SU-DHL-6 (cell line): ENCODE measurements at regions not wholly inside any gene's neighbourhood (a gene's known extent, or its start where the extent isn't known, plus 50 kb on each side); places are given as distances from the start of the nearest gene placed in this dataset.

Experiments
- H2AFZ ChIP-seq: fragments of 200-600 bp; sonication (generic); 2 replicates; pipeline ENCODE4 v1.6.1; 2014; ENCODE audit warnings: low read depth, mild to moderate bottlenecking, moderate library complexity, mixed read lengths, antibody characterized with exemption, low read length; ENCODE audit not compliant: severe bottlenecking
- H3F3A ChIP-seq: fragments of 200-600 bp; shearing (Covaris generic); 2 replicates; pipeline ENCODE4 v1.6.0; 2016; ENCODE audit warnings: antibody characterized with exemption, mild to moderate bottlenecking; ENCODE audit not compliant: insufficient read depth
- H3K27ac ChIP-seq: fragments of 200-600 bp; sonication (generic); 2 replicates; pipeline ENCODE4 v1.5.1; 2016; ENCODE audit warnings: low read depth, mild to moderate bottlenecking, low read length, moderate library complexity, mixed read lengths
- H3K27me3 ChIP-seq: fragments of 200-600 bp; sonication (generic), shearing (Covaris generic); 2 replicates; pipeline ENCODE4 v1.6.0; 2014; ENCODE audit warnings: mild to moderate bottlenecking, low read length
- H3K36me3 ChIP-seq: fragments of 200-600 bp; sonication (generic); 2 replicates; pipeline ENCODE4 v1.6.1; 2014; ENCODE audit warnings: mild to moderate bottlenecking, low read length, mixed read lengths
- H3K4me2 ChIP-seq: fragments of 300-600, 200-600 bp; shearing (Covaris generic), sonication (generic); 2 replicates; pipeline ENCODE4 v1.6.0; 2014; ENCODE audit warnings: low read length, low read depth, mild to moderate bottlenecking; ENCODE audit not compliant: poor library complexity, severe bottlenecking
- H3K4me3 ChIP-seq: fragments of 200-600 bp; sonication (generic); 2 replicates; pipeline ENCODE4 v1.5.1; 2014; ENCODE audit warnings: antibody characterized with exemption, low read length, mild to moderate bottlenecking, mixed read lengths; ENCODE audit not compliant: insufficient read depth, poor library complexity, severe bottlenecking
- H3K79me2 ChIP-seq: fragments of 200-600 bp; sonication (generic); 2 replicates; pipeline ENCODE4 v1.6.1; 2014; ENCODE audit warnings: mild to moderate bottlenecking, low read length, moderate library complexity; ENCODE audit not compliant: insufficient read depth
- H3K9ac ChIP-seq: fragments of 200-600 bp; sonication (generic); 2 replicates; pipeline ENCODE4 v1.7.0; 2014; ENCODE audit warnings: mild to moderate bottlenecking, low read length
- H3K9me2 ChIP-seq: fragments of 200-600 bp; sonication (generic); replicated peaks from 2 replicates; pipeline ENCODE4 v1.6.1; 2014; ENCODE audit warnings: low read length; ENCODE audit not compliant: insufficient read depth
- H3K9me3 ChIP-seq: fragments of 200-600 bp; sonication (generic); 2 replicates; pipeline ENCODE4 v1.6.1; 2014; ENCODE audit warnings: low read length, mixed read lengths; ENCODE audit not compliant: insufficient read depth
- H4K20me1 ChIP-seq: fragments of 200-600 bp; sonication (generic); 2 replicates; pipeline ENCODE4 v1.6.1; 2014; ENCODE audit warnings: low read depth, mild to moderate bottlenecking, antibody characterized with exemption, low read length, moderate library complexity, mixed read lengths
- CTCF ChIP-seq: fragments of 200-600 bp; sonication (generic); IDR thresholded peaks from one replicate; pipeline ENCODE4 v1.5.1; 2017; ENCODE audit warnings: antibody characterized with exemption, mild to moderate bottlenecking, low read length, moderate library complexity; ENCODE audit not compliant: insufficient read depth, poor library complexity, severe bottlenecking
- EZH2phosphoT487 ChIP-seq: fragments of 200-600 bp; sonication (generic), shearing (Covaris generic); conservative IDR thresholded peaks from 2 replicates; pipeline ENCODE4 v1.6.1; 2018; ENCODE audit warnings: mild to moderate bottlenecking, antibody characterized with exemption, low read length, moderate library complexity, mixed read lengths

DNA sequence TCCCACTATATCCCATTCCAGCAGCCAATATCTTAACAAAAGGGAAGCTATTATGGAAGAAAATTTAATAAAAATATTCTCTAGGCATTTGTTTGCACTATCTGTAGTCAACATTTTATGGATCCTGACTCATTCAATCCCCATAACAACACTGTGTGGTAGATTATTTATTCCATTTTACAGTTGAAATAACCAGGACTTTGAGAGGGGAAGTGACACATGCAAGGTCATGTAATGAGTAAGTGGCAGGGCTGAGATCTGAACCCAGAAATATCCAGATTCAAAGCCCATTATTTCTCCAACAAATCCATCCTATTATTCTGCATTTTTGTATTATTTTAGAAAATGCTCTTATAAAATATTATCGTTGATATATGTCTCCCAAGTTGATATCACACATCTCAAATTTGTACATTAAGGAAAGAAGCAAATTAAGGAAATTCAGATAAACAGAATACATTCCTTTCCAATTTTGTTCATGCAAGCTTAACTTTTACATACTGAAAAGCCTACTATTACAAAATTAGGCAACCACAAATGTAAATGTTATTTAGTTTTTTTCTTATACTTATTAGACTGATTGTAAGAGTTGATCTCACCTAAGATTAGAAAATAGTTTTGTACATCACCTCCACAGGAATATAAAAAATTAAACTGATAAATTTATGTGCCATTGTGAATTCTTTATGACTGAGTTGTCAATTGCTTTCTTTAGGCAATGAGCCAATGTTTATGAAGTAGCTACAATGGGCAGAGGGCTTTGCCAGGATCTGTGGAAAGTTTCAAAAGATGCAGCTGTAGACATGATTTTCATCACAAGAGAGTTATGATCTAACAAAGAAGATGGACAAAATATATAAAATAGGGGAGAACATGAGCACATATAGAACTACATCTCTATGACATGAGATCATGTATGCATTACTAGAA, 55.1 kb upstream of the E2F7 start:
- H3K4me3 ChIP-seq = no peak overlapping the region
- H3K36me3 ChIP-seq = no peaks in the 10 kb centered on the region
- H3K9me3 ChIP-seq = no peaks in the 10 kb centered on the region
- H3F3A ChIP-seq = no peaks in the 10 kb centered on the region
- H3K27ac ChIP-seq = no peak overlapping the region
- no peaks in the 10 kb centered on the region for H3K79me2 ChIP-seq
- no peak overlapping the region for H3K9ac ChIP-seq
- no peaks in the 10 kb centered on the region for H4K20me1 ChIP-seq
- no peaks in the 10 kb centered on the region for H3K27me3 ChIP-seq
- H3K4me2 ChIP-seq = no peak overlapping the region
- H3K9me2 ChIP-seq = no peaks in the 10 kb centered on the region
- TF ChIP-seq EZH2phosphoT487 (no peak), CTCF (no peak)
- no peak overlapping the region for H2AFZ ChIP-seq

GRCh38 chr12:77118696-77119095, 53.3 kb upstream of the E2F7 start:
- TF ChIP-seq EZH2phosphoT487 = no peak
- TF ChIP-seq CTCF = no peak
- Histone ChIP-seq H3F3A (no peaks in the 10 kb centered on the region), H3K9me2 (no peaks in the 10 kb centered on the region), H3K9me3 (no peaks in the 10 kb centered on the region), H3K27me3 (no peaks in the 10 kb centered on the region), H3K9ac (no peak overlapping the region), H3K4me3 (no peak overlapping the region), H3K4me2 (no peak overlapping the region), H3K27ac (no peak overlapping the region), H2AFZ (no peak overlapping the region), H3K79me2 (no peaks in the 10 kb centered on the region), H4K20me1 (no peaks in the 10 kb centered on the region), H3K36me3 (no peaks in the 10 kb centered on the region)

GRCh38 chr12:77116277-77116676, 50.9 kb upstream of the E2F7 start:
- no peaks in the 10 kb centered on the region for H3K36me3 ChIP-seq
- no peaks in the 10 kb centered on the region for H3K27me3 ChIP-seq
- H3K9ac ChIP-seq = no peak overlapping the region
- no peak overlapping the region for H3K4me2 ChIP-seq
- H3K9me2 ChIP-seq = no peaks in the 10 kb centered on the region
- no peak overlapping the region for H3K27ac ChIP-seq
- no peaks in the 10 kb centered on the region for H3K79me2 ChIP-seq
- H3F3A ChIP-seq = no peaks in the 10 kb centered on the region
- no peaks in the 10 kb centered on the region for H4K20me1 ChIP-seq
- H3K9me3 ChIP-seq = 0 out of 2 replicates have a peak, but pooled peaks cover 2% of the 10 kb centered on the region
- no peak overlapping the region for H2AFZ ChIP-seq
- no peak for TF ChIP-seq CTCF
- no peak for TF ChIP-seq EZH2phosphoT487
- no peak overlapping the region for H3K4me3 ChIP-seq
